ENCODE measurements at regions not wholly inside any gene's neighbourhood (a gene's known extent, or its start where the extent isn't known, plus 50 kb on each side); places are given as distances from the start of the nearest gene placed in this dataset.

- TF ChIP-seq TAF1 (IDR thresholded peaks at IDR 0.05; ENCODE audit: low read depth, low read length) (no peak), POLR2A (IDR thresholded peaks at IDR 0.05; ENCODE audit: low read depth, low read length) (no peak), POLR2AphosphoS5 (IDR thresholded peaks at IDR 0.05; ENCODE audit: low read depth, low read length) (no peak), SPI1 (IDR thresholded peaks at IDR 0.05; ENCODE audit: low read depth, low read length) (peak; percentile 92), POU2F2 (IDR thresholded peaks at IDR 0.05; ENCODE audit: low read depth, low read length) (no peak), PAX5 (IDR thresholded peaks at IDR 0.05; ENCODE audit: insufficient read depth, low read length, severe bottlenecking) (no peak)
Observed at GRCh38 chr15:70308011-70308734, 210.5 kb upstream of the TLE3 start.

Data from GM12891 (cell line).